Activated CD8-positive, alpha-beta T cell treated with anti-CD3 and anti-CD28 coated beads for 36 hours (primary cell): ENCODE measurements at regions not wholly inside any gene's neighbourhood (a gene's known extent, or its start where the extent isn't known, plus 50 kb on each side); places are given as distances from the start of the nearest gene placed in this dataset.

Experiments used
- ATAC-seq: fragments of 200-7000 bp; cut with Tn5 transposase; one replicate; pipeline ENCODE4 v1.10.0; 2021; ENCODE audit warnings: mild to moderate bottlenecking, moderate library complexity
- CTCF ChIA-PET: fragments of 350-600 bp; sonication (Branson Sonifier 250); formaldehyde crosslinking; loops from one replicate; lab custom pipeline; 2021; ENCODE audit warnings: antibody characterized with exemption; lab: Charles Lee
- POLR2A ChIA-PET: fragments of 350-600 bp; sonication (Branson Sonifier 250); formaldehyde crosslinking; loops from one replicate; lab custom pipeline; 2021; ENCODE audit warnings: antibody characterized with exemption; lab: Charles Lee
- DNase-seq: peaks from one replicate; pipeline ENCODE4 v3.0.0-alpha.2; 2020
- H3K27ac Mint-ChIP-seq: one replicate; pipeline ENCODE4 v1.8.0; 2021; ENCODE audit warnings: mild to moderate bottlenecking, mixed read lengths
- H3K27me3 Mint-ChIP-seq: one replicate; pipeline ENCODE4 v1.8.0; 2021; ENCODE audit warnings: mixed read lengths
- H3K36me3 Mint-ChIP-seq: one replicate; pipeline ENCODE4 v1.8.0; 2021; ENCODE audit warnings: low read depth, mixed read lengths
- H3K4me1 Mint-ChIP-seq: one replicate; pipeline ENCODE4 v1.8.0; 2021; ENCODE audit warnings: low read depth, mixed read lengths
- H3K4me3 Mint-ChIP-seq: one replicate; pipeline ENCODE4 v1.8.0; 2021; ENCODE audit warnings: mild to moderate bottlenecking, moderate library complexity, mixed read lengths
- H3K9me3 Mint-ChIP-seq: one replicate; pipeline ENCODE4 v1.8.0; 2021; ENCODE audit warnings: mixed read lengths
- intact Hi-C: fragments of 100-400 bp; cut with micrococcal nuclease; formaldehyde crosslinking; loops from one replicate; pipeline ENCODE4 v1.10.0; 2022
- TF ChIP-seq, protein P1 (sequence below): fragments of 200-600 bp; IDR thresholded peaks from one replicate; pipeline ENCODE4 v1.8.0; 2022; ENCODE audit warnings: antibody characterized with exemption, mild to moderate bottlenecking

DNA sequence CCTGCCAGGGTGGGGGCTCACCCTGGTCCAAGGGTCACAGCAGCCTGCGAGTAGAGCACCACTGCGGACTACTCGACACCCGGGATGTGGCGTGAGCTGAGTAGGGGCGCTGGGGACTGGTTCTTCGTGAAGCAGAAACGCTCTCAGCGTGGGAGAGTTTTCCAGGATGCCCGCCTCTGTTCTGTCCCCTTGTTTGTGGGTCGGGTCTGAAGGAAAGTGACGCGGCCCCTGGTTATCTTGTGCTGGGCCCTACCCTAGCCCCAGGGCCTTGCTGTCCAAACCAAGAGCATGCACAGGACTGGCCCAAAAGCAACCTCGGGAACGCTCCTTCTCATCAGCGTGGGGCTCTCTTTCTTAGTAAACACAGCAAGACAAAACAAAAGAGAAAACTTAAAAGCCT, 303.3 kb downstream of the IRF8 start:
- Mint-ChIP-seq H3K27me3 (peaks cover 32% of the 10 kb centered on the region), H3K9me3 (no peaks in the 10 kb centered on the region), H3K4me1 (no peaks in the 10 kb centered on the region), H3K27ac (no peak overlapping the region), H3K36me3 (no peaks in the 10 kb centered on the region), H3K4me3 (no peak overlapping the region)
- CTCF ChIA-PET: no interaction called here
- no peak for ATAC-seq
- intact Hi-C loops: no loop called here
- POLR2A ChIA-PET: no interaction called here
- TF ChIP-seq, protein P1, sequence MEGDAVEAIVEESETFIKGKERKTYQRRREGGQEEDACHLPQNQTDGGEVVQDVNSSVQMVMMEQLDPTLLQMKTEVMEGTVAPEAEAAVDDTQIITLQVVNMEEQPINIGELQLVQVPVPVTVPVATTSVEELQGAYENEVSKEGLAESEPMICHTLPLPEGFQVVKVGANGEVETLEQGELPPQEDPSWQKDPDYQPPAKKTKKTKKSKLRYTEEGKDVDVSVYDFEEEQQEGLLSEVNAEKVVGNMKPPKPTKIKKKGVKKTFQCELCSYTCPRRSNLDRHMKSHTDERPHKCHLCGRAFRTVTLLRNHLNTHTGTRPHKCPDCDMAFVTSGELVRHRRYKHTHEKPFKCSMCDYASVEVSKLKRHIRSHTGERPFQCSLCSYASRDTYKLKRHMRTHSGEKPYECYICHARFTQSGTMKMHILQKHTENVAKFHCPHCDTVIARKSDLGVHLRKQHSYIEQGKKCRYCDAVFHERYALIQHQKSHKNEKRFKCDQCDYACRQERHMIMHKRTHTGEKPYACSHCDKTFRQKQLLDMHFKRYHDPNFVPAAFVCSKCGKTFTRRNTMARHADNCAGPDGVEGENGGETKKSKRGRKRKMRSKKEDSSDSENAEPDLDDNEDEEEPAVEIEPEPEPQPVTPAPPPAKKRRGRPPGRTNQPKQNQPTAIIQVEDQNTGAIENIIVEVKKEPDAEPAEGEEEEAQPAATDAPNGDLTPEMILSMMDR: no peak
- DNase-seq: no peak

DNA sequence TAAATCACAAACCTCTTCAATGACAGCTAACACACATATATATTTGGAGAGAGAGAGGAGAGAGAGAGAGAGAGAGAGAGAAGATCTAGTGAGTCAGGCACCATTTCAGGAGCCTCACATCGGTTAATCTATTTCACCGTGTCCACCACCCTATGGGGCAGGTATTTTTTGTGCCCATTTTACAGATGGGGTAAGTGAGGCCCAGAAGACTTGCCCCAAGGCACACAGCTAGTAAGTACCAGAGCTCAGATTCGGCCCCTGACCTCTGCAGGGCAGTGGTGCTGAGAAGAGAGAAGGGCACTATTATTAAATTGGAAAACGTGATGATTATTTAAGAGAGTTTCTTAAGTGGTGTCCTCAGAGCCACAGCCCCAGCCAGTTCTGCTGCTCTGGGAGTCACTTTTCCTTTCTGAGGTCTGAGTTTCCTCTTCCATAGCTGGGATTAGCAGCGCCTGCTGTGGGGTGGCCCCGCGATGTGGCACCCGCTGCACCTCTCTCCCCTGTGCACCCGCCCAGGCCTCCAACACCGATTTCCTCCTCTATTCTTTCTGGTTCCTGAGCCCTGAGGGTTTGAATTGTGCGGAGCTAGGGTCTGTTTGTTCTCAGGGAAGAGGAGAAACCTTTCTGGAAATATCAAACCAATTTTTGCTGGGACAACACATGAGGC, 303.9 kb downstream of the IRF8 start:
- intact Hi-C loops: no loop called here
- no peak overlapping the region for H3K27ac Mint-ChIP-seq
- DNase-seq: no peak
- peaks cover 27% of the 10 kb centered on the region for H3K27me3 Mint-ChIP-seq
- TF ChIP-seq, protein P1: no peak
- no peaks in the 10 kb centered on the region for H3K36me3 Mint-ChIP-seq
- H3K4me3 Mint-ChIP-seq: no peak overlapping the region
- ChIA-PET CTCF (no interaction called here), POLR2A (no interaction called here)
- no peaks in the 10 kb centered on the region for H3K9me3 Mint-ChIP-seq
- no peak for ATAC-seq
- no peaks in the 10 kb centered on the region for H3K4me1 Mint-ChIP-seq

DNA sequence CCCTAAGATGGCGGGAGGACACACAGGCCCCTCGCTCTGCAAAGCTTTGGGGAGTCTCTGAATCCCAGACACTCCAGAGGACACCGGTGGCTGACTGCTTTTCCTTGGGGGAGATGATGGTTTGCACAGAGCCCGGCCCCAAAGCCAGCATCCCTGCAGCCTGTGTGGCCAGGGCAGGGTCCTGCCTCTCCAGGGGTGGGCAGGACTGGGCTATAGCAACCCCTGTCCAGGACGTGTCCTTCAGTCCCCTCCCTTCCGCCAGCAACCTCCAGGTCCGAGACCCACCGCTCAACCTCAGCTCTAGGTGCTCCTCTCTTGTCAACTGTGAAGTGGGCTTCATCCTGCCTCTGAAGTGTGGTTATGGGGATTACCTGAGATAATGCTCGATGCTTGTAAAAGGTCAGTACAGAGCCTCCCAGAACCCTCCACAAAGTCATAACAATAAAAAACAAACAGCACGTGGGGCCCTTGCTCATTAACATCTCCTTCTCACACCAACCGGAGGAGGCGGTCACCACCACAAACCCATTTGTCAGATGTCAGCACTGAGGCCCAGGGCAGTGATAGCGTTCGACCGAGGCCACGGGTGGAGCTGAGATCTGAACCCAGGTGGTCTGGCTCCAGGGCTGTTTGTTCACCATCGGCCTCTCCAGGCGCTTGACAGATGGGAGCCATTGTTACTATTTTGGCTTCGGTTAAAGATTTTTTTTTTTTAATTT, 304.8 kb downstream of the IRF8 start:
- intact Hi-C loops: no loop called here
- Mint-ChIP-seq H3K4me1 (no peaks in the 10 kb centered on the region), H3K27me3 (peaks cover 19% of the 10 kb centered on the region), H3K36me3 (no peaks in the 10 kb centered on the region), H3K9me3 (no peaks in the 10 kb centered on the region), H3K27ac (no peak overlapping the region), H3K4me3 (no peak overlapping the region)
- POLR2A ChIA-PET: no interaction called here
- DNase-seq (no peak), ATAC-seq (no peak)
- CTCF ChIA-PET: no interaction called here
- TF ChIP-seq, protein P1: no peak

DNA sequence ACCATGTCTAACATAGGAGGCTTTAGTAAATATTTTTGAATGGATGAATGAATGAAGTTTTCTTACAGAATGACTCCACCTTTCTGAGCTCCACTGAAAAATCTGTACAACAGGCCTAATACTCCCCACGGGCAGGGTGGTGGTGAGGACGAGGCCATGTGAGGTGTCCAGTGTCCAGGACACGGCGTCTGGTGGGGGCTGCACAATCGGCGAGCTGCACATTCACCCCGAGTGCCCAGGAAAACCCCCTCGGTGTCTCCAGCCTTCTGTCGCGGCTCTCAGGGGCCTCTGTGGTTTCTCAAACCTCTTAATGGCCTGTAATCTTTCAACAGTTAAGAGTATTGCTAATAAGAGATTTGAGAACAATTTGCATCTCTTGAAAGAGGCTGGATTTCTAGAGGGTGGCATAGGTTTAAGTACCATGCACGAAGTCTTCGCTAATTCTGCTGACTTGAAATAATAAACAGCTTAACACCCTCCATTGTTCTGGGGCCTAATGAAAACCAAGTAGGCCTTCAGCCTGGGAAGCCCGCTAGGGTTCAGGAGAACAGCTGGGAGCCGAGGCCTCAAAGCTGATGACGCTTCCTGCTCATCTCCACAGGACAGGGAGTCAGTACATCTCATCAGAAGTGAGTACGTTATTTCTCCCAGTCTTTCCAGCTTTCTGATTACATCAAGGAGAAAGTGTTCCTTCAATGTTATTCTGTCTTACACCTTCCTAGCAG, 304.6 kb upstream of the FOXF1 start:
- POLR2A ChIA-PET: no interaction called here
- DNase-seq: no peak
- Mint-ChIP-seq H3K27me3 (peaks cover 4% of the 10 kb centered on the region), H3K27ac (no peak overlapping the region), H3K4me1 (no peaks in the 10 kb centered on the region), H3K4me3 (no peak overlapping the region), H3K9me3 (no peaks in the 10 kb centered on the region), H3K36me3 (no peaks in the 10 kb centered on the region)
- TF ChIP-seq, protein P1: no peak
- CTCF ChIA-PET: no interaction called here
- intact Hi-C loops: no loop called here
- no peak for ATAC-seq

DNA sequence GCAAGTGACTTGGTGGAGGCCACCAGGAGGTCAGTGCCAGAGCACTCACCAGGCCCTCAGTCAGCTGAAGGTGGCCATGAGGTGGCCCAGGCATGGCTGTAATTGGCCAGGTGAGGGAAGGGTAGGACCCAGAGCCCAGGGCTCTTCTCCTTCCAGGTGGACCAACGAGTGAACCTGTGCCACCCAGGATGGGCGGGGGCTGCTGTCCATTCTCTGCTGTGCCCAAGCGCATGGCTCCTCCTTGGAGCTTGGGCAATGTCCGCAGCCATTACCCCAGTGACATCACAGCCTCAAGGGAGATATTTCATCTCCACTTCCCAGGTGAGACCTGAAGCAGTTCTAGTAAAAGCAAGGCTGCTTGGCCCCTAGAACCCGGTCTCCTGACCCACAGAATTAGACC, 303.0 kb upstream of the FOXF1 start:
- ChIA-PET POLR2A (no interaction called here), CTCF (no interaction called here)
- intact Hi-C loops: no loop called here
- Mint-ChIP-seq H3K4me1 (no peaks in the 10 kb centered on the region), H3K4me3 (no peak overlapping the region), H3K27ac (no peak overlapping the region), H3K36me3 (no peaks in the 10 kb centered on the region), H3K9me3 (peaks cover 3% of the 10 kb centered on the region), H3K27me3 (peaks cover 1% of the 10 kb centered on the region)
- ATAC-seq (no peak), DNase-seq (no peak)
- TF ChIP-seq, protein P1: no peak
